Astrocyte (in vitro differentiated cells and primary cell): ENCODE measurements at regions not wholly inside any gene's neighbourhood (a gene's known extent, or its start where the extent isn't known, plus 50 kb on each side); places are given as distances from the start of the nearest gene placed in this dataset.

Experiments
- DNase-seq: peaks from one replicate; pipeline ENCODE4 v3.0.0-alpha.2; 2010; ENCODE audit warnings: low read depth
- FAIRE-seq: peaks from 2 replicates; lab custom pipeline; 2011; peaks lifted over from hg19 to GRCh38; lab: Jason Lieb, UNC
- H2AFZ ChIP-seq: 2 replicates; pipeline ENCODE4 v1.6.0; 2012; ENCODE audit warnings: low read depth, low read length, inconsistent platforms
- H3K27ac ChIP-seq: 2 replicates; pipeline ENCODE4 v1.5.1; 2011; ENCODE audit warnings: low read depth, low read length, inconsistent platforms
- H3K27me3 ChIP-seq: 2 replicates; pipeline ENCODE4 v1.6.0; 2011; ENCODE audit warnings: low read length, inconsistent platforms; ENCODE audit not compliant: insufficient read depth
- H3K36me3 ChIP-seq: 2 replicates; pipeline ENCODE4 v1.5.1; 2011; ENCODE audit warnings: low read length, inconsistent platforms; ENCODE audit not compliant: insufficient read depth
- H3K4me1 ChIP-seq: 2 replicates; pipeline ENCODE4 v1.5.1; 2011; ENCODE audit warnings: low read length, inconsistent platforms; ENCODE audit not compliant: insufficient read depth
- H3K4me2 ChIP-seq: 2 replicates; pipeline ENCODE4 v1.6.0; 2012; ENCODE audit warnings: low read length, inconsistent platforms
- H3K4me3 ChIP-seq: 2 replicates; pipeline ENCODE4 v1.5.1; 2011; ENCODE audit warnings: low read depth, mild to moderate bottlenecking, low read length, inconsistent platforms; ENCODE audit not compliant: insufficient read depth
- H3K79me2 ChIP-seq: 2 replicates; pipeline ENCODE4 v1.6.0; 2012; ENCODE audit warnings: mild to moderate bottlenecking, low read length, inconsistent platforms; ENCODE audit not compliant: insufficient read depth
- H3K9ac ChIP-seq: 2 replicates; pipeline ENCODE4 v1.6.0; 2012; ENCODE audit warnings: mild to moderate bottlenecking, low read length, inconsistent platforms
- H3K9me3 ChIP-seq: 2 replicates; pipeline ENCODE4 v1.5.1; 2012; ENCODE audit warnings: low read depth, mild to moderate bottlenecking, low read length, inconsistent platforms; ENCODE audit not compliant: insufficient read depth
- H4K20me1 ChIP-seq: 2 replicates; pipeline ENCODE4 v1.6.0; 2012; ENCODE audit warnings: low read length, inconsistent platforms; ENCODE audit not compliant: insufficient read depth
- H3K27ac Mint-ChIP-seq: one replicate; pipeline ENCODE4 v1.8.0; 2021; ENCODE audit warnings: mild to moderate bottlenecking, mixed read lengths; ENCODE audit not compliant: unreplicated experiment
- H3K27me3 Mint-ChIP-seq: one replicate; pipeline ENCODE4 v1.8.0; 2021; ENCODE audit warnings: low read depth, mixed read lengths; ENCODE audit not compliant: unreplicated experiment
- H3K36me3 Mint-ChIP-seq: one replicate; pipeline ENCODE4 v1.8.0; 2021; ENCODE audit warnings: low read depth, mixed read lengths; ENCODE audit not compliant: unreplicated experiment
- H3K4me1 Mint-ChIP-seq: one replicate; pipeline ENCODE4 v1.8.0; 2021; ENCODE audit warnings: low read depth, mixed read lengths; ENCODE audit not compliant: unreplicated experiment
- H3K4me3 Mint-ChIP-seq: one replicate; pipeline ENCODE4 v1.8.0; 2021; ENCODE audit warnings: mild to moderate bottlenecking, moderate library complexity, mixed read lengths; ENCODE audit not compliant: unreplicated experiment
- H3K9me3 Mint-ChIP-seq: one replicate; pipeline ENCODE4 v1.8.0; 2021; ENCODE audit warnings: mild to moderate bottlenecking, mixed read lengths; ENCODE audit not compliant: unreplicated experiment
- EZH2 ChIP-seq: IDR thresholded peaks from 2 replicates; pipeline ENCODE4 v1.6.1; 2012; ENCODE audit warnings: mild to moderate bottlenecking, low read length, inconsistent platforms; ENCODE audit not compliant: insufficient read depth
- TF ChIP-seq, protein P1 (sequence below): IDR thresholded peaks from 2 replicates; pipeline ENCODE4 v1.5.1; 2011; ENCODE audit warnings: low read depth, mild to moderate bottlenecking, inconsistent platforms, low read length, moderate library complexity; ENCODE audit not compliant: insufficient read depth

DNA sequence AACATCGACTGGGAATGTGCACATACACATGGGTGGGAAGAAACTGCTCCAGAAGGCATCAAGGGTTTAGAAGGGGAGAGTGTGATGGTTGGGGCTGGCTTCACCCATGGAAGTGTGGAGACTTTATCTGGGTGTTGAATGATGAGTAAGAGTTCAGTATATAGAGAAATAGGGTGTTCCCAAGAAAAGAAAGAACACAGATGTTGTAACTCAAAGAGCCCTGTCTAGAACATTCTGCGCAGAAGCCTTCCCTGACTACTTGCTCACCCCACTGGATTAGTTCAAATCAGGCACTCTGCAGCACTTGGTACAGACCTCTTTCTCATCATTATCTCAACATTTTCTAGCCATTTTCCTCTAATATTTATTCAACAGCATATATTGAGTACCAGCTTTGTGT lies 491.7 kb downstream of the SNAPC1 start:
- TF ChIP-seq EZH2: no peak
- TF ChIP-seq, protein P1, sequence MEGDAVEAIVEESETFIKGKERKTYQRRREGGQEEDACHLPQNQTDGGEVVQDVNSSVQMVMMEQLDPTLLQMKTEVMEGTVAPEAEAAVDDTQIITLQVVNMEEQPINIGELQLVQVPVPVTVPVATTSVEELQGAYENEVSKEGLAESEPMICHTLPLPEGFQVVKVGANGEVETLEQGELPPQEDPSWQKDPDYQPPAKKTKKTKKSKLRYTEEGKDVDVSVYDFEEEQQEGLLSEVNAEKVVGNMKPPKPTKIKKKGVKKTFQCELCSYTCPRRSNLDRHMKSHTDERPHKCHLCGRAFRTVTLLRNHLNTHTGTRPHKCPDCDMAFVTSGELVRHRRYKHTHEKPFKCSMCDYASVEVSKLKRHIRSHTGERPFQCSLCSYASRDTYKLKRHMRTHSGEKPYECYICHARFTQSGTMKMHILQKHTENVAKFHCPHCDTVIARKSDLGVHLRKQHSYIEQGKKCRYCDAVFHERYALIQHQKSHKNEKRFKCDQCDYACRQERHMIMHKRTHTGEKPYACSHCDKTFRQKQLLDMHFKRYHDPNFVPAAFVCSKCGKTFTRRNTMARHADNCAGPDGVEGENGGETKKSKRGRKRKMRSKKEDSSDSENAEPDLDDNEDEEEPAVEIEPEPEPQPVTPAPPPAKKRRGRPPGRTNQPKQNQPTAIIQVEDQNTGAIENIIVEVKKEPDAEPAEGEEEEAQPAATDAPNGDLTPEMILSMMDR: no peak
- Histone ChIP-seq H3K27ac (no peak overlapping the region), H3K9ac (no peak overlapping the region), H3K27me3 (no peaks in the 10 kb centered on the region), H2AFZ (no peak overlapping the region), H3K79me2 (no peaks in the 10 kb centered on the region), H3K9me3 (no peaks in the 10 kb centered on the region), H3K4me2 (no peak overlapping the region), H3K36me3 (no peaks in the 10 kb centered on the region), H4K20me1 (no peaks in the 10 kb centered on the region), H3K4me3 (no peak overlapping the region), H3K4me1 (no peaks in the 10 kb centered on the region)
- DNase-seq: no peak
- Mint-ChIP-seq H3K4me1 (no peaks in the 10 kb centered on the region), H3K27me3 (peaks cover 10% of the 10 kb centered on the region), H3K4me3 (no peak overlapping the region), H3K27ac (no peak overlapping the region), H3K36me3 (no peaks in the 10 kb centered on the region), H3K9me3 (no peaks in the 10 kb centered on the region)
- FAIRE-seq: no peak

DNA sequence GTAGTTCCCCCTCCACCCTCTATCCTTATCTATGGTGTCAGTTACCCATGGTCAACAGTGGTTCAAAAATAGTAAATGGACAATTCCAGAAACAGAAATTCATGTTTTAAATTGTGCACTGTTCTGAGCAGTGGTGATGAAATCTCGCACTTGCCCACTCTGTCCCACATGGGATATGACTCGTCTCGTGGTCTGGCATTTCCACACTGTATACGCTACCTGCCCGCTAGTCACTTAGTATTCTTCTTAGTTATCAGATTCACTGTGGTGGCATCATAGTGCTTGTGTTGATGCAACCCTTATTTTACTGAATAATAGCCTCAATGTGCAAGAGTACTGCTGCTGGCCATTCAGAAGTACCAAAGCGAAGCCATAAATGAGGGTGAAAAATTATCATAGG lies 507.0 kb downstream of the SNAPC1 start:
- peaks cover 6% of the 10 kb centered on the region for H3K27me3 Mint-ChIP-seq
- DNase-seq: peak; percentile 57
- no peaks in the 10 kb centered on the region for H3K36me3 Mint-ChIP-seq

DNA sequence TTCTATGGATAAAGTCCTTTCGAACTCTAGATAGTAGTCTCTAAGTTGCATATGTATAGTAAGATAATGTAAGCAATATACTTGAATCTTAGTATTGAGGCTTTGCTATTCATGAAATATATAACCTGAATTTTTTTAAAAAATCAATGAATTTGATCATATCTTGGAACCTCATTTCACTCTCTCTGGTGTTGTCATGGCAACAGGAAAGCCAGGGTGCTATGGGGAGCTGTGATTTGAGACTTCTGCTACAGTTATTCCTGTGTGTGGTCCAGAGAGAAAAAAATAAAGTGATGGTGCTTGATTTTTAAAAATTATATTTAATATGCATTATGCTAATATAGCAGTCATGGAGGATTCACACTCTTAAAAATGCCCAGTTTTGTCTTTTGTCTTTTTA lies 508.0 kb downstream of the SNAPC1 start:
- no peak overlapping the region for H3K4me3 ChIP-seq
- TF ChIP-seq, protein P1: no peak
- TF ChIP-seq EZH2: no peak
- Mint-ChIP-seq H3K9me3 (peaks cover 2% of the 10 kb centered on the region), H3K27me3 (peaks cover 6% of the 10 kb centered on the region), H3K4me3 (no peak overlapping the region), H3K4me1 (peaks cover 3% of the 10 kb centered on the region), H3K36me3 (no peaks in the 10 kb centered on the region), H3K27ac (no peak overlapping the region)
- H3K9me3 ChIP-seq: no peaks in the 10 kb centered on the region
- no peak overlapping the region for H2AFZ ChIP-seq
- no peak for DNase-seq
- H3K27me3 ChIP-seq: no peaks in the 10 kb centered on the region
- no peaks in the 10 kb centered on the region for H3K79me2 ChIP-seq
- H3K9ac ChIP-seq: no peak overlapping the region
- H3K4me2 ChIP-seq: no peak overlapping the region
- no peaks in the 10 kb centered on the region for H3K36me3 ChIP-seq
- FAIRE-seq: no peak
- no peak overlapping the region for H3K27ac ChIP-seq
- no peaks in the 10 kb centered on the region for H3K4me1 ChIP-seq
- H4K20me1 ChIP-seq: no peaks in the 10 kb centered on the region

More for the DNA sequence above, 507.0 kb downstream of the SNAPC1 start:
- Histone ChIP-seq H4K20me1 (no peaks in the 10 kb centered on the region), H2AFZ (no peak overlapping the region), H3K9ac (no peak overlapping the region), H3K36me3 (no peaks in the 10 kb centered on the region), H3K9me3 (no peaks in the 10 kb centered on the region), H3K27ac (no peak overlapping the region), H3K79me2 (no peaks in the 10 kb centered on the region), H3K4me1 (no peaks in the 10 kb centered on the region), H3K4me2 (no peak overlapping the region), H3K27me3 (no peaks in the 10 kb centered on the region), H3K4me3 (no peak overlapping the region)
- Mint-ChIP-seq H3K4me1 (peaks cover 3% of the 10 kb centered on the region), H3K4me3 (no peak overlapping the region), H3K27ac (no peak overlapping the region), H3K9me3 (peaks cover 2% of the 10 kb centered on the region)
- no peak for TF ChIP-seq EZH2
- TF ChIP-seq, protein P1: no peak
- no peak for FAIRE-seq
